HG02970 (cell line): ENCODE measurements at regions not wholly inside any gene's neighbourhood (a gene's known extent, or its start where the extent isn't known, plus 50 kb on each side); places are given as distances from the start of the nearest gene placed in this dataset.

Experiments
- ATAC-seq: cut with Tn5 transposase; IDR thresholded peaks from one replicate; pipeline ENCODE4 v1.9.1; 2021; ENCODE audit warnings: mild to moderate bottlenecking, moderate library complexity, moderate number of reproducible peaks; ENCODE audit not compliant: unreplicated experiment, low FRiP score

DNA sequence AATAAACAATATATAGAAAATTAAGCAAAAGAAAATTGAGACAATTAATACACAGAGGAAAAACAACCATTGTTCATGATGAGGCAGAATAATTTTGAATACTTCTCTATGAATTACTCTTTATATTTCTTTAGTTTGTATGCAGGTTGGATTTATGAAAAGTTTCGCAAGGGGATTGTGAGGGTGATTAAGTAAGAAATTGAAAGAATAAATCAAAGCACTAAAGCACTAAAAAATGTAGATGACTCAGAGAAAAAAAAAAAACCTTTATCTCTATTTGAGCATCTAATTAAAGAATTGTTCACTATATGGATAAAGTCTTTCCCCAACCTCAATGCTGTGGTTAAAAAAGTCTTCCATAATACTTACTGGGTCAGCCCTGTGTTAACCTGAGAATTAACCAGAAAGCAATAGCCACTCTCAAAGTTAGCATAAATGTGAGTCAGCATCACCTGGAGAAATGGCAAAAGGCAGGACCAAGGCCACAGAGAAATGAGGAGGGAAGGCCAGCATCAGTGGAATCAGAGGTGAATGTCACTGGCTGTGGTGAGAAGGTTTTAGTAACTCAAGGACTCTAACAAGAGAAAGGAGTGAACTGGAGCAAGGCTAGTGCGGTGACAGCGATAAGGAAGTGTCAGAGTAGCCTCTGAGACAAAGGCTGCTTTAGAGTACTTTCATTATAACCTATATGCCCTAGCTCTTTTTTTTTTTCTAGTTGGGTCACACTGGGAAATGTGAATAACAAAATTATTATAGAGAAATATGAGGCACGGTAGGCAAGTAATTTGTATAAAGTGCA, 310.4 kb downstream of the KCNC2 start:
- ATAC-seq = no peak

- ATAC-seq = no peak
Observed at GRCh38 chr12:74900232-74900631, 309.4 kb downstream of the KCNC2 start.

- no peak for ATAC-seq
Observed at GRCh38 chr12:74903522-74903921, 306.1 kb downstream of the KCNC2 start.

DNA sequence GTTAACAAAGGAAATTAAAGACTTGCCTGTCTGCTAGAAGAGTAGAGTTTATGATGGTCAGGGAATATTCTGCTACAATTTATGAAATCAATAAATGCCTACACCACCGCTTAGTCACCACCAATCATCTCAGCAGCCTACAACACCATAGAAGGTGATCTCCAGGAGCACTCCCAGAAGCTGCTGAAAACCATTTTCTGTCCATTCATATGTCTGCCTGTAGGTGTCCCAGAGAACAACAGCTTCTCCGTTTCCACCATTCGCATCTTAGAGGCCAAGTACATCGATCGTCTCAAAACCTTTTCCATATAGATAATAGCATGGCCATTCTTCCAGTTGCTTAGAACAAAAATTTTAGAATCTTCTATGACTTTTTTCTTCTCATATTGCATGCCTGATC, 303.4 kb downstream of the KCNC2 start:
- ATAC-seq = no peak

DNA sequence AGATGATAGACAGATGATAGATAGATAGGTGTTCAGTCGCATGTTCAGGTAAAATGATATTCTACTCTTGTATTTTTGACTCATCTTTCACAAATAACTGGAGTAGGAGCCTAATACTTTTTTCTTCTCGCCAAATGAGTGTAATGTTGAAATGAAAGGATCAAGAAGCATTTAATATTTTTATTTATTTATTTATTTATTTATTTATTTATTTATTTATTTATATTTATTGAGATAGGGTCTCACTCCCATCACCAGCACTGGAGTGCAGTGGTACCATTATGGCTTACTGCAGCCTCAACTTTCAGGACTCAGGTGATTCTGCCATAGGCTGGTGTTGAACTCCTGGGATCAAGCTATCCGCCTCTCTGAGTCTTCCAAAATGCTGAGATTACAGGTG, 298.8 kb downstream of the KCNC2 start:
- no peak for ATAC-seq

GRCh38 chr12:74914378-74914777, 295.3 kb downstream of the KCNC2 start:
- no peak for ATAC-seq

- ATAC-seq = no peak
Observed at GRCh38 chr12:74915718-74916117, 293.9 kb downstream of the KCNC2 start.

DNA sequence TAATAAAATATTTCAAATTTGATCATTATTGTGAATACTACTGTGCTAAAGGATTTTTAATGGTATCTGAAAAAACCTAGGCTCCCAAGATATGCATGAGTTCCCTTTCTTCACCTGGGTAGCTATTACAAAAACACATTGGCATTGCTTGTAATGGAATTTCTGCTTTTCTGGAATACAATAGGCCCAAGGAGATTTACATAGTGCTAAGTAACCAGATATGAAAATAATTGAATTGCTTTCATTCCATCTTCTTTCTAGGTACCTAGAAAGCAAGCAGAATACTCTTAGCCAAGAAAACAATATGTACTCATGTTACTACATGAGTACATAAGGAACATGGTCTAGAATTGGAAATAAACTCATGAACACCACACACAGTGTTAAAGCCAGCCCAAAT, 291.9 kb downstream of the KCNC2 start:
- ATAC-seq = no peak

GRCh38 chr12:74918291-74918690, 291.3 kb downstream of the KCNC2 start:
- no peak for ATAC-seq

- no peak for ATAC-seq
Observed at GRCh38 chr12:74922117-74922516, 287.5 kb downstream of the KCNC2 start.

DNA sequence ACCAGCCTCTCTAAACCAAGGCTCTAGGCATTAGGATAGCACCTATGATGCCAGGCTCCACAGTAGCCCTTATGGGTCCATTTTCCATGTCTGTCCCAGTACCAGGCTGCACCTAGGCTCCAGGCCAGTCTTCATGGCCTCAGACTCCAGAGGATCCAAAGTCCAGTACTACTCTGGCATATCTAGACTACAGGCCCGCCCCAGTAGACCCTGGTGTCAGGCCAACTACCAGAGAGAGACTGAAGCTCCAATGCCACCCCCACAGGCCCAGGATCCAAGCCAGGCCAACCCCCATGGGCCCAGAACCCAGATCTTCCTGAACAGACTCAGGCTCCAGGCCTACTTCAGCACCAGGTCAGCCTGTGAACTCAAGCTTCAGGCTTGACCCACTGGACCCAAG, 287.0 kb downstream of the KCNC2 start:
- no peak for ATAC-seq

DNA sequence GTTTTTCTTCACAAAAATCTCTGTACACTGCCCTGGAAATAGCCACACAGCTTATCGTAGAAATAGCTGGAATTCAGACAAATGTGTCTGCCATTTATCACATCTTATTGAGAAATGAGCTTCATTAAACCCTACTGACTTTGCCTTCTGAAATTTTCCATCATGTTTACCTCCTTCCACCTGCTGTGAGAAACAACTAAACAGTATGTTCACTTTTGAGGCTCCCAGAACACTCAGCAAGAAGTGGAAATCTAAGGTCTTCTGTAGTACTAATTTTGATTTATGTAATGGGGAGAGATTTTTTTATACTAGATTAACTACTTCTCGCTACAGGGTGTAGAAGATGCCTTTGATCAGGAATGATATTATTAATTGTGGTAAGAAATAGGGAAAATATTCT, 268.0 kb downstream of the KCNC2 start:
- no peak for ATAC-seq

DNA sequence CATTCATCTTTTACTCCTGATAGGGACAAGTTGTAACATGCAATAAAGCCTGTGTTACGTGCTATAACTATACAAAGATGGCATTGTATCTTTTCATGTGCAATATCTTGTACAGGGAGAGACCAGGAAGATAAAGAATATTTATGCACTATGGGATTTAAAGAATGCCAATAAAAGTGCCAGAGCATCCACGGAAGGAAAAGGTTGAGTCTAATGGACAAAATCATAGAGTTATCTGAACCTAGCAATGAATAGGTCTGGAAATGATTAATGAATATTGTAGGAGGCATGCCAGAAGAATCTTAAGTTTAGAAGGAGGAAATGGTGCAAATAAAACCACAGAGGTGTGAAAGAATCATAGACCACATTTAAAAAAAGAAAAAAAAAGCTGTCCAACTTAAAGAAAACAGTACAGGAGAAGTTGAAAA, 263.9 kb downstream of the KCNC2 start:
- ATAC-seq = no peak

DNA sequence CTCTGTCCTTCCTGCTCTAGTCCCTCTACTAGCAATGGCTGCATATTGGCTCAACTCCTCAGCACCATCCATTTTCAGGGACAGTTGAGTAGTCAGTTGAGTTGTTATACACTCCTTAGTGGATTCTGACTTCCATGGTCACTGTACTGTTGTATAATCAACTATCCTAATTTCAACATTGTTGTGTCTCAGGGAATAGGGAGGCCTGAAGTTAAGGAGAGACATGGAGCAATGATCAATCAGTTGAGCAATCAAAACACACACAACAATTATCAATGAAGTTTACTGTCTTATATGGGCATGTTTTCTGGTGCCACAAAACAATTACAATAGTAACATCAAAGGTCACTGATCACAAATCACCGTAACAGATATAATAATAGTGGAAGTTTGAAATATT, 255.9 kb downstream of the KCNC2 start:
- ATAC-seq = no peak

- no peak for ATAC-seq
Observed at GRCh38 chr12:74957231-74957630, 252.4 kb downstream of the KCNC2 start.

DNA sequence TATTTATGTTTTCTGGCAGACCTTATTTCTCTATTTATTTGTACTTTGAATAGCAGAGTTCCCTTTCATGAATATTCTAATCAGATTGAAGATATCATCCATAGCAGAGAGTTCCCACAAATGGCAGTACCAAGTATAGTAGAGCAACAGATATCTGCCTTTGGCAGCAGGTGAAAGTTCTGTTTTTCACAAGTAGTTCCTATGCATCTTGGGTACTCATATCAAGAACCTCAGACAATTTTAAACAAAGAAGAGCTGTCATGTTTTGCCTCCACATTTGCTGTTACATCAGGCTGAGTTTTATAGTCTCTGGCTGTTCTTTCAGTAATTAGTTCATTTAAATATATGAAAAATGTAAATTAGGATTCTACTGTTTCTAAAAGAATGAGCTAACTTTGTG, 252.0 kb downstream of the KCNC2 start:
- ATAC-seq = no peak

GRCh38 chr12:74959657-74960056, 250.0 kb downstream of the KCNC2 start:
- ATAC-seq = no peak

GRCh38 chr12:74963304-74963703, 246.3 kb downstream of the KCNC2 start:
- no peak for ATAC-seq

- ATAC-seq = no peak
Observed at GRCh38 chr12:74963867-74964331, 245.7 kb downstream of the KCNC2 start.

- ATAC-seq = no peak
Observed at GRCh38 chr12:74964390-74964789, 245.2 kb downstream of the KCNC2 start.

- ATAC-seq = no peak
Observed at GRCh38 chr12:74971201-74971600, 238.4 kb downstream of the KCNC2 start.

GRCh38 chr12:74977832-74978481, 231.7 kb downstream of the KCNC2 start:
- ATAC-seq = no peak
